NOMO-1 treated with dmso at 0.1 percent for 144 hours (cell line): ENCODE measurements at regions not wholly inside any gene's neighbourhood (a gene's known extent, or its start where the extent isn't known, plus 50 kb on each side); places are given as distances from the start of the nearest gene placed in this dataset.

Experiments used
- DNase-seq: peaks from one replicate; lab custom pipeline; 2025; ENCODE audit not compliant: unreplicated experiment; lab: John Stamatoyannopoulos, UW

GRCh38 chr14:62364161-62364560 lies 601.9 kb downstream of the SNAPC1 start:
- no peak for DNase-seq

GRCh38 chr14:62364800-62365280 lies 602.6 kb downstream of the SNAPC1 start:
- no peak for DNase-seq

- no peak for DNase-seq
These were observed 607.8 kb downstream of the SNAPC1 start for GRCh38 chr14:62369919-62370560.

GRCh38 chr14:62373944-62374343 lies 611.7 kb downstream of the SNAPC1 start:
- no peak for DNase-seq

GRCh38 chr14:62378057-62378456 lies 615.8 kb downstream of the SNAPC1 start:
- no peak for DNase-seq

- DNase-seq: no peak
These were observed 619.3 kb downstream of the SNAPC1 start for GRCh38 chr14:62381311-62382070.

GRCh38 chr14:62409169-62409568 lies 636.1 kb downstream of the KCNH5 start:
- DNase-seq: no peak

- DNase-seq: no peak
These were observed 635.5 kb downstream of the KCNH5 start for GRCh38 chr14:62409626-62410300.

GRCh38 chr14:62420847-62421246 lies 624.4 kb downstream of the KCNH5 start:
- no peak for DNase-seq

GRCh38 chr14:62428429-62429203 lies 616.6 kb downstream of the KCNH5 start:
- no peak for DNase-seq

GRCh38 chr14:62429683-62430082 lies 615.6 kb downstream of the KCNH5 start:
- no peak for DNase-seq

GRCh38 chr14:62431496-62431895 lies 613.8 kb downstream of the KCNH5 start:
- DNase-seq: no peak

GRCh38 chr14:62432955-62433354 lies 612.3 kb downstream of the KCNH5 start:
- DNase-seq: no peak

- no peak for DNase-seq
These were observed 609.0 kb downstream of the KCNH5 start for GRCh38 chr14:62436261-62436660.

- no peak for DNase-seq
These were observed 606.0 kb downstream of the KCNH5 start for GRCh38 chr14:62439210-62439609.

GRCh38 chr14:62443796-62444195 lies 601.5 kb downstream of the KCNH5 start:
- DNase-seq: no peak

- no peak for DNase-seq
These were observed 599.7 kb downstream of the KCNH5 start for GRCh38 chr14:62445570-62445969.

GRCh38 chr14:62451221-62451620 lies 594.0 kb downstream of the KCNH5 start:
- no peak for DNase-seq

- no peak for DNase-seq
These were observed 592.0 kb downstream of the KCNH5 start for GRCh38 chr14:62453226-62453625.

GRCh38 chr14:62455446-62455845 lies 589.8 kb downstream of the KCNH5 start:
- no peak for DNase-seq

GRCh38 chr14:62462988-62463387 lies 582.3 kb downstream of the KCNH5 start:
- DNase-seq: no peak
